ENCODE measurements at regions not wholly inside any gene's neighbourhood (a gene's known extent, or its start where the extent isn't known, plus 50 kb on each side); places are given as distances from the start of the nearest gene placed in this dataset.

- Histone ChIP-seq H3K4me1 (ENCODE audit: insufficient read depth, low read length) (no peaks in the 10 kb centered on the region), H3K27me3 (ENCODE audit: control insufficient read depth in 1 of 2, insufficient read depth in 2 of 2, low read length in 2 of 2) (no peaks in the 10 kb centered on the region), H3K36me3 (ENCODE audit: insufficient read depth, low read length) (no peaks in the 10 kb centered on the region), H3K9me3 (ENCODE audit: control insufficient read depth in 1 of 2, insufficient read depth in 1 of 2, low read length in 2 of 2) (no peaks in the 10 kb centered on the region), H3K27ac (ENCODE audit: low read depth in 1 of 2, low read length in 2 of 2) (no peak overlapping the region), H3K4me3 (ENCODE audit: low read length) (no peak overlapping the region)
- Mint-ChIP-seq H3K27me3 (no peaks in the 10 kb centered on the region), H3K9me3 (no peaks in the 10 kb centered on the region), H3K4me3 (no peak overlapping the region), H3K36me3 (ENCODE audit: low read depth) (no peaks in the 10 kb centered on the region), H3K4me1 (ENCODE audit: low read depth) (peaks cover 5% of the 10 kb centered on the region), H3K27ac (no peak overlapping the region)
- ATAC-seq (ENCODE audit: poor library complexity) (no peak), DNase-seq (no peak)
- intact Hi-C loops (cut with DNase I, micrococcal nuclease) = no loop called here
- TF ChIP-seq, protein P1, sequence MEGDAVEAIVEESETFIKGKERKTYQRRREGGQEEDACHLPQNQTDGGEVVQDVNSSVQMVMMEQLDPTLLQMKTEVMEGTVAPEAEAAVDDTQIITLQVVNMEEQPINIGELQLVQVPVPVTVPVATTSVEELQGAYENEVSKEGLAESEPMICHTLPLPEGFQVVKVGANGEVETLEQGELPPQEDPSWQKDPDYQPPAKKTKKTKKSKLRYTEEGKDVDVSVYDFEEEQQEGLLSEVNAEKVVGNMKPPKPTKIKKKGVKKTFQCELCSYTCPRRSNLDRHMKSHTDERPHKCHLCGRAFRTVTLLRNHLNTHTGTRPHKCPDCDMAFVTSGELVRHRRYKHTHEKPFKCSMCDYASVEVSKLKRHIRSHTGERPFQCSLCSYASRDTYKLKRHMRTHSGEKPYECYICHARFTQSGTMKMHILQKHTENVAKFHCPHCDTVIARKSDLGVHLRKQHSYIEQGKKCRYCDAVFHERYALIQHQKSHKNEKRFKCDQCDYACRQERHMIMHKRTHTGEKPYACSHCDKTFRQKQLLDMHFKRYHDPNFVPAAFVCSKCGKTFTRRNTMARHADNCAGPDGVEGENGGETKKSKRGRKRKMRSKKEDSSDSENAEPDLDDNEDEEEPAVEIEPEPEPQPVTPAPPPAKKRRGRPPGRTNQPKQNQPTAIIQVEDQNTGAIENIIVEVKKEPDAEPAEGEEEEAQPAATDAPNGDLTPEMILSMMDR (IDR thresholded peaks at IDR 0.05) = no peak
- ChIA-PET CTCF (no interaction called here), POLR2A (no interaction called here)
These were observed 159.1 kb upstream of the ZNF608 start for GRCh38 chr5:124905256-124906130.

DNA sequence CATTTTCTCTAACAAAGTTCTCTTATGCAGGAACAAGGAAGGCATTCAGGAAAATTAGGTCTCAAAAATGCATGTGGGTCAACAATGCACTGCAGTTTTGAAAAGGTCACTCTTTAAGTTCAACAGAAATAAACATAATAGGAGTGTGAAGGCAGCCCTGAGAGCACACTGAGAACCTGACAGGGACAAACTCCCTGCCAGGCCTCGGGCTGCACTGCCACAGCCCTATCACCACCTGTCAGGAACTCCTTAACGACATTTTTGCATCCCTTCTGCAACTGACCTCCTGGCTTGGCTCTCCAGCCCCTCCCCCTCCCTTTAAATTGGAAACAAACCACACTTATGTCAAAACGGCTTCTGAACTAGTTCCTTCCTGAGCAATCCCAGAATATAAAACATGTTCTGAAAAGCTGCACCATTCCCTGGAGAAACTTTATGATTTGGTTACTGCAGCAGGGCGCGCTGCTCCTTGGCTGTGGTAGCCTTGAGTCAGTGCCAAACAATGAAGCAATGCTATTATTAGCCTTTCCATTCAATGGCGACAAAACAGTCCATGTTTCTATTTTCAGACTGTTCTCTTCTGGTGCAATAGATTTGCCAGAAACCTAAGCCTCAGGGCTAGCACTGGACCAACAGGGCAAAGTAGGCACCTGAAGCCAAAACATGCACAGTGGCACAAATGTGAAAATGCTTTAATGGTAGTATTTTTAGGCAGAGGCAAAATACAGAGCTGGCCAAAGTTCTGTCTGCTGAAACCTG lies 160.1 kb upstream of the ZNF608 start:
- TF ChIP-seq, protein P1 (IDR thresholded peaks at IDR 0.05) = no peak
- Histone ChIP-seq H3K36me3 (ENCODE audit: insufficient read depth, low read length) (no peaks in the 10 kb centered on the region), H3K27me3 (ENCODE audit: control insufficient read depth in 1 of 2, insufficient read depth in 2 of 2, low read length in 2 of 2) (no peaks in the 10 kb centered on the region), H3K4me1 (ENCODE audit: insufficient read depth, low read length) (no peaks in the 10 kb centered on the region), H3K9me3 (ENCODE audit: control insufficient read depth in 1 of 2, insufficient read depth in 1 of 2, low read length in 2 of 2) (no peaks in the 10 kb centered on the region), H3K27ac (ENCODE audit: low read depth in 1 of 2, low read length in 2 of 2) (no peak overlapping the region), H3K4me3 (ENCODE audit: low read length) (no peak overlapping the region)
- ATAC-seq (ENCODE audit: poor library complexity) = no peak
- Mint-ChIP-seq H3K4me3 (no peak overlapping the region), H3K9me3 (no peaks in the 10 kb centered on the region), H3K4me1 (ENCODE audit: low read depth) (peaks cover 5% of the 10 kb centered on the region), H3K27me3 (no peaks in the 10 kb centered on the region), H3K27ac (no peak overlapping the region), H3K36me3 (ENCODE audit: low read depth) (no peaks in the 10 kb centered on the region)
- POLR2A ChIA-PET = no interaction called here
- intact Hi-C loops (cut with DNase I, micrococcal nuclease) = no loop called here
- DNase-seq = no peak
- CTCF ChIA-PET = no interaction called here

- Histone ChIP-seq H3K9me3 (ENCODE audit: control insufficient read depth in 1 of 2, insufficient read depth in 1 of 2, low read length in 2 of 2) (no peaks in the 10 kb centered on the region), H3K36me3 (ENCODE audit: insufficient read depth, low read length) (no peaks in the 10 kb centered on the region), H3K27me3 (ENCODE audit: control insufficient read depth in 1 of 2, insufficient read depth in 2 of 2, low read length in 2 of 2) (no peaks in the 10 kb centered on the region), H3K4me3 (ENCODE audit: low read length) (no peak overlapping the region), H3K27ac (ENCODE audit: low read depth in 1 of 2, low read length in 2 of 2) (no peak overlapping the region), H3K4me1 (ENCODE audit: insufficient read depth, low read length) (no peaks in the 10 kb centered on the region)
- Mint-ChIP-seq H3K4me1 (ENCODE audit: low read depth) (peaks cover 5% of the 10 kb centered on the region), H3K27ac (no peak overlapping the region), H3K4me3 (no peak overlapping the region), H3K27me3 (no peaks in the 10 kb centered on the region), H3K9me3 (no peaks in the 10 kb centered on the region), H3K36me3 (ENCODE audit: low read depth) (no peaks in the 10 kb centered on the region)
- ChIA-PET CTCF (no interaction called here), POLR2A (no interaction called here)
- TF ChIP-seq, protein P1 (IDR thresholded peaks at IDR 0.05) = no peak
- intact Hi-C loops (cut with DNase I, micrococcal nuclease) = no loop called here
- DNase-seq (no peak), ATAC-seq (ENCODE audit: poor library complexity) (no peak)
These were observed 160.7 kb upstream of the ZNF608 start for GRCh38 chr5:124907098-124907644.

Data from CD4-positive, alpha-beta T cell (primary cell).